Choroid plexus epithelial cell (primary cell): ENCODE measurements at regions not wholly inside any gene's neighbourhood (a gene's known extent, or its start where the extent isn't known, plus 50 kb on each side); places are given as distances from the start of the nearest gene placed in this dataset.

Experiments
- DNase-seq: peaks from one replicate; pipeline ENCODE4 v3.0.0-alpha.2; 2010; ENCODE audit warnings: low read depth
- H3K4me3 ChIP-seq: 2 replicates; pipeline ENCODE4 v1.5.1; 2011; ENCODE audit warnings: low read depth, mild to moderate bottlenecking, control low read depth, low read length, moderate library complexity
- TF ChIP-seq, protein P1 (sequence below): conservative IDR thresholded peaks from 2 replicates; pipeline ENCODE4 v1.5.1; 2011; ENCODE audit warnings: low read depth, mild to moderate bottlenecking, control low read depth, inconsistent platforms, low read length, moderate library complexity

GRCh38 chr16:73730481-73731090 lies 566.0 kb upstream of the PSMD7 start:
- TF ChIP-seq, protein P1, sequence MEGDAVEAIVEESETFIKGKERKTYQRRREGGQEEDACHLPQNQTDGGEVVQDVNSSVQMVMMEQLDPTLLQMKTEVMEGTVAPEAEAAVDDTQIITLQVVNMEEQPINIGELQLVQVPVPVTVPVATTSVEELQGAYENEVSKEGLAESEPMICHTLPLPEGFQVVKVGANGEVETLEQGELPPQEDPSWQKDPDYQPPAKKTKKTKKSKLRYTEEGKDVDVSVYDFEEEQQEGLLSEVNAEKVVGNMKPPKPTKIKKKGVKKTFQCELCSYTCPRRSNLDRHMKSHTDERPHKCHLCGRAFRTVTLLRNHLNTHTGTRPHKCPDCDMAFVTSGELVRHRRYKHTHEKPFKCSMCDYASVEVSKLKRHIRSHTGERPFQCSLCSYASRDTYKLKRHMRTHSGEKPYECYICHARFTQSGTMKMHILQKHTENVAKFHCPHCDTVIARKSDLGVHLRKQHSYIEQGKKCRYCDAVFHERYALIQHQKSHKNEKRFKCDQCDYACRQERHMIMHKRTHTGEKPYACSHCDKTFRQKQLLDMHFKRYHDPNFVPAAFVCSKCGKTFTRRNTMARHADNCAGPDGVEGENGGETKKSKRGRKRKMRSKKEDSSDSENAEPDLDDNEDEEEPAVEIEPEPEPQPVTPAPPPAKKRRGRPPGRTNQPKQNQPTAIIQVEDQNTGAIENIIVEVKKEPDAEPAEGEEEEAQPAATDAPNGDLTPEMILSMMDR: no peak
- DNase-seq: no peak

DNA sequence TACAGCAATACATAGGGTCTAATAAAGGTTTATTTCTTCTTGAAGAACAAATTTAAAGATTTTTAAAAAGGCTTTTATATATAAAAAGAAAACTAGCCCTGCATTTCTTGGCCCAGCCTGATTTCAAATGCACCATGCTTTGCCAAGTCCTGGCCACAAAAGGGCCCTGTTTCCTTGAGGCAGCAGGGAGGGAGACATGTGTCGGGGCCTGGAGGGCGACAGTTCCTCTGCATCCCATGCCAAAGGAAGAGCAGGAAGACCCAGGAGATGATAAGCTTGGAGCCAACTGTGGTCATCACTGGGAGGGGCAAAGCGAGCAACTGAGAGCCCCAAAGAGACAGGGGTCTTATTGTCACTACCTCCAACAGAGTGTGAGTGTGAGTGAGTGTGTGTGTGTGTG lies 571.5 kb upstream of the PSMD7 start:
- no peak for DNase-seq
- TF ChIP-seq, protein P1: no peak
- no peak overlapping the region for H3K4me3 ChIP-seq

More at GRCh38 chr16:73730481-73731090, 566.0 kb upstream of the PSMD7 start:
- no peak overlapping the region for H3K4me3 ChIP-seq

- TF ChIP-seq, protein P1: no peak
- H3K4me3 ChIP-seq: no peak overlapping the region
- DNase-seq: no peak
These were observed 572.1 kb upstream of the PSMD7 start for GRCh38 chr16:73724503-73724902.

DNA sequence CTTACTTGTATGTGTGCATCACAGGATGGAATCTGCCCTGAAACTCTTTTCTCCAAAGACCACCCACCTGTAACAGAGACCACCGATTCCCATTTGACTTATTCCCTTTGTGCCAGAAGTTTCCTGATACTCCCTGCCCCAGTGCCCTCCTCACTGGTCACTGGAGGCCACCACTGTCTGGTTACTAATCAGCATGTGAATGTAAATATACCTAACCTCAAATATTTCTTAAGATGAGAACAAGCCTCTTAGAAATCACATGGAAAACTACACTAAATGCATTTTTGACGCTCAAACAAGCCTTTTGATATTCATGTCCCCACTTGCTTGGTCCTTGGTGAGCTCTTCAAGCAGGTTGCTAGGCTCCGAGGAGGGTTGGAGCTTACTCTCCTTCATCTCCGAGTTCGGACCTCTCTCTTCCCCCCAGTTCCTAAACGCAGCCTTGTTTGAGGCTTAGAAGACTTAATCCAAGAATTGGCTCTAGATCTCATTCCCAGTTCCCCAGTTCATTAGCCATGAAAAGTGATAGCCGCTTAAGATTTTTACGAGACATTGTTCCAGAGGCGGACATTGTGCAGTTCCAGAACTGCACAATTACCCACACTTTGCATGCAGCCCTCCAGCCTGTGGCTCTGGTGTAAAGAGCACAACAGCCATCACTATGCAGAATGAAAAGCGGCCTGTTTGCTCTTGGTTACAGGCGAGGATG lies 579.2 kb upstream of the PSMD7 start:
- H3K4me3 ChIP-seq: no peak overlapping the region
- DNase-seq: no peak
- TF ChIP-seq, protein P1: no peak

DNA sequence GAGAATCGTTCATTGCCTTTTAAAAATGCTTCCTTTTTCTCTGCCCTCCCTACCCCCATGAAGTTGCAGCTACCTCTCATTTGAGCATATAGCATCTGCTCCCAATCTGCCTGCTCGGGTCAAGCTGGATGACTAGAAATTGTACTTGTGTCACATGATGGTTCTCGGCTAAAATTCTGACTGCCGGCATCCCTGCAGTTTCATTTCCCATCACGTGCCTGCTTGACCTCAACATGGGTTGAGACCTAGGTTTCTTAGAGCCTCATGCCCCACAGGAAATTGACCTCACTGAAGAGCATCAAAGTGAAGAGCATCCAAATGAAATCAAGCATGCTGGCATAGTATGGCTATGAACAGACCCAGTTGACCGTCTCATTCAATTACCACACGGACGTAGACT lies 581.6 kb upstream of the PSMD7 start:
- TF ChIP-seq, protein P1: no peak
- H3K4me3 ChIP-seq: no peak overlapping the region
- no peak for DNase-seq

GRCh38 chr16:73713778-73714495 lies 582.7 kb upstream of the PSMD7 start:
- peak; percentile 7 for DNase-seq
- H3K4me3 ChIP-seq: no peak overlapping the region
- TF ChIP-seq, protein P1: peak; percentile 36
